SK-N-SH (cell line): ENCODE measurements at regions not wholly inside any gene's neighbourhood (a gene's known extent, or its start where the extent isn't known, plus 50 kb on each side); places are given as distances from the start of the nearest gene placed in this dataset.

Source experiments
- CTCF ChIP-seq: fragments of 200-600 bp; sonication (generic); IDR thresholded peaks from 2 replicates; pipeline ENCODE4 v1.6.1; 2017; ENCODE audit warnings: antibody characterized with exemption, mild to moderate bottlenecking, moderate library complexity
- EZH2phosphoT487 ChIP-seq: fragments of 200-600 bp; sonication (generic); IDR thresholded peaks from 2 replicates; pipeline ENCODE4 v1.6.1; 2017; ENCODE audit warnings: low read depth, mixed run types, mild to moderate bottlenecking, antibody characterized with exemption, moderate library complexity, borderline replicate concordance
- GABPA ChIP-seq: IDR thresholded peaks from 2 replicates; pipeline ENCODE4 v1.4.0; 2012; ENCODE audit warnings: low read depth, mild to moderate bottlenecking
- JUND ChIP-seq: IDR thresholded peaks from 2 replicates; pipeline ENCODE4 v1.4.0; 2012
- NFIC ChIP-seq: IDR thresholded peaks from 2 replicates; pipeline ENCODE4 v1.4.0; 2012; ENCODE audit warnings: borderline replicate concordance
- PBX3 ChIP-seq: IDR thresholded peaks from 2 replicates; pipeline ENCODE4; 2012
- POLR2AphosphoS5 ChIP-seq: IDR thresholded peaks from 2 replicates; pipeline ENCODE4 v1.6.1; 2012; ENCODE audit warnings: low read depth, low read length
- RAD21 ChIP-seq: IDR thresholded peaks from 2 replicates; pipeline ENCODE4 v1.6.1; 2012; ENCODE audit warnings: mild to moderate bottlenecking, low read length
- REST ChIP-seq: IDR thresholded peaks from 2 replicates; pipeline ENCODE4 v1.6.1; 2012; ENCODE audit warnings: mild to moderate bottlenecking, low read depth, low read length, moderate library complexity
- RFX5 ChIP-seq: IDR thresholded peaks from 2 replicates; pipeline ENCODE4 v1.6.1; 2012; ENCODE audit warnings: mild to moderate bottlenecking, improper control_type of control experiment, low read length
- SMC3 ChIP-seq: IDR thresholded peaks from 2 replicates; pipeline ENCODE4 v1.6.1; 2012; ENCODE audit warnings: low read depth, low read length, improper control_type of control experiment
- TAF1 ChIP-seq: IDR thresholded peaks from 2 replicates; pipeline ENCODE4 v1.6.1; 2012; ENCODE audit warnings: low read depth, mild to moderate bottlenecking, low read length, moderate library complexity, borderline replicate concordance
- TCF12 ChIP-seq: IDR thresholded peaks from 2 replicates; pipeline ENCODE4 v1.4.0; 2012
- USF1 ChIP-seq: IDR thresholded peaks from 2 replicates; pipeline ENCODE4 v1.4.0; 2012; ENCODE audit warnings: low read depth, borderline replicate concordance

GRCh38 chr4:181202240-181202639, 1041.0 kb upstream of the TENM3 start:
- no peak for TF ChIP-seq GABPA
- no peak for TF ChIP-seq POLR2AphosphoS5
- TF ChIP-seq RAD21, result no peak
- TF ChIP-seq CTCF, result no peak
- TF ChIP-seq PBX3, result no peak
- TF ChIP-seq USF1, result no peak
- no peak for TF ChIP-seq REST
- no peak for TF ChIP-seq TCF12
- no peak for TF ChIP-seq RFX5
- TF ChIP-seq SMC3, result no peak
- no peak for TF ChIP-seq EZH2phosphoT487
- no peak for TF ChIP-seq JUND
- TF ChIP-seq TAF1, result no peak
- TF ChIP-seq NFIC, result no peak
